DND-41 (cell line): ENCODE measurements at regions not wholly inside any gene's neighbourhood (a gene's known extent, or its start where the extent isn't known, plus 50 kb on each side); places are given as distances from the start of the nearest gene placed in this dataset.
"Not testable (repeated sequence)": the region's sequence is repeated elsewhere in the genome, so short reads cannot be mapped to it uniquely, and the experiment has no call there.

Experiments used
- ATAC-seq: fragments of 200-7000 bp; cut with Tn5 transposase; 3 replicates; pipeline ENCODE4 v1.9.1; 2021; ENCODE audit warnings: low read depth; ENCODE audit not compliant: insufficient read depth
- DNase-seq: peaks from one replicate; pipeline ENCODE4 v3.0.0-alpha.2; 2020
- H2AFZ ChIP-seq: 2 replicates; pipeline ENCODE4 v1.6.0; 2012; ENCODE audit warnings: low read depth, low read length
- H3K27ac ChIP-seq: 2 replicates; pipeline ENCODE4 v1.5.1; 2012; ENCODE audit warnings: low read length, inconsistent platforms
- H3K27me3 ChIP-seq: fragments of 200-600 bp; sonication (generic); 2 replicates; pipeline ENCODE4 v1.6.0; 2012; ENCODE audit warnings: low read length, mild to moderate bottlenecking, inconsistent platforms; ENCODE audit not compliant: insufficient read depth, poor library complexity
- H3K36me3 ChIP-seq: 2 replicates; pipeline ENCODE4 v1.5.1; 2012; ENCODE audit warnings: low read length, inconsistent platforms; ENCODE audit not compliant: insufficient read depth
- H3K4me1 ChIP-seq: 2 replicates; pipeline ENCODE4 v1.5.1; 2012; ENCODE audit warnings: mild to moderate bottlenecking, low read length; ENCODE audit not compliant: insufficient read depth
- H3K4me2 ChIP-seq: 2 replicates; pipeline ENCODE4 v1.6.0; 2012; ENCODE audit warnings: mild to moderate bottlenecking, moderate library complexity, low read length, inconsistent platforms; ENCODE audit not compliant: insufficient read depth
- H3K4me3 ChIP-seq, 2 experiments: fragments of 200-600 bp in 1 of 2; shearing (Covaris generic) in 1 of 2; 2 replicates each; pipeline ENCODE4 v1.5.1; 2012 to 2016; ENCODE audit warnings: inconsistent platforms in 2 of 2, low read length in 2 of 2, mild to moderate bottlenecking in 2 of 2, low read depth in 1 of 2, moderate library complexity in 1 of 2
- H3K79me2 ChIP-seq: 2 replicates; pipeline ENCODE4 v1.6.0; 2012; ENCODE audit warnings: low read length, inconsistent platforms; ENCODE audit not compliant: insufficient read depth
- H3K9ac ChIP-seq: 2 replicates; pipeline ENCODE4 v1.6.0; 2012; ENCODE audit warnings: low read depth, mild to moderate bottlenecking, inconsistent platforms, low read length, moderate library complexity
- H3K9me3 ChIP-seq: 2 replicates; pipeline ENCODE4 v1.5.1; 2012; ENCODE audit warnings: low read length, moderate library complexity, mild to moderate bottlenecking, inconsistent platforms; ENCODE audit not compliant: insufficient read depth, severe bottlenecking
- H4K20me1 ChIP-seq: 2 replicates; pipeline ENCODE4 v1.6.0; 2012; ENCODE audit warnings: low read length; ENCODE audit not compliant: insufficient read depth
- CTCF ChIP-seq: IDR thresholded peaks from 2 replicates; pipeline ENCODE4 v1.5.1; 2012; ENCODE audit warnings: borderline replicate concordance, low read length, moderate library complexity, mild to moderate bottlenecking; ENCODE audit not compliant: poor library complexity, severe bottlenecking; ENCODE audit errors: extremely low read depth
- EZH2 ChIP-seq: IDR thresholded peaks from 3 replicates; pipeline ENCODE4 v1.6.1; 2012; ENCODE audit warnings: borderline replicate concordance, low read depth, mild to moderate bottlenecking, moderate library complexity, low read length, inconsistent platforms; ENCODE audit not compliant: severe bottlenecking

- ATAC-seq (no peak), DNase-seq (no peak)
- H3K79me2 ChIP-seq = no peaks in the 10 kb centered on the region
- no peak overlapping the region for H2AFZ ChIP-seq
- no peaks in the 10 kb centered on the region for H3K36me3 ChIP-seq
- no peak overlapping the region for H3K9ac ChIP-seq
- TF ChIP-seq CTCF = no peak
- no peak for TF ChIP-seq EZH2
- no peak overlapping the region for H3K4me2 ChIP-seq
- no peak overlapping the region for H3K4me3 ChIP-seq
- no peaks in the 10 kb centered on the region for H4K20me1 ChIP-seq
- H3K27me3 ChIP-seq = no peaks in the 10 kb centered on the region
- no peak overlapping the region for H3K27ac ChIP-seq
- no peaks in the 10 kb centered on the region for H3K9me3 ChIP-seq
- H3K4me1 ChIP-seq = no peaks in the 10 kb centered on the region
These were observed 917.6 kb downstream of the TLE1 start for GRCh38 chr9:80771555-80772347.

- Histone ChIP-seq H3K36me3 (no peaks in the 10 kb centered on the region), H3K9me3 (no peaks in the 10 kb centered on the region), H3K4me1 (no peaks in the 10 kb centered on the region), H4K20me1 (no peaks in the 10 kb centered on the region), H3K9ac (no peak overlapping the region), H2AFZ (no peak overlapping the region), H3K4me2 (no peak overlapping the region), H3K79me2 (no peaks in the 10 kb centered on the region), H3K4me3 (no peak overlapping the region), H3K27ac (no peak overlapping the region), H3K27me3 (no peaks in the 10 kb centered on the region)
- TF ChIP-seq CTCF (no peak), EZH2 (no peak)
- ATAC-seq = no peak
- no peak for DNase-seq
These were observed 925.8 kb downstream of the TLE1 start for GRCh38 chr9:80763536-80763935.

- Histone ChIP-seq H3K27ac (no peak overlapping the region), H3K4me2 (no peak overlapping the region), H3K9me3 (no peaks in the 10 kb centered on the region), H2AFZ (no peak overlapping the region), H3K4me1 (no peaks in the 10 kb centered on the region), H3K79me2 (no peaks in the 10 kb centered on the region), H3K27me3 (no peaks in the 10 kb centered on the region), H4K20me1 (no peaks in the 10 kb centered on the region), H3K9ac (no peak overlapping the region), H3K4me3 (no peak overlapping the region), H3K36me3 (no peaks in the 10 kb centered on the region)
- TF ChIP-seq CTCF (no peak), EZH2 (no peak)
- peak; percentile 9; the same call in 1 of the 3 replicates for ATAC-seq
- DNase-seq = no peak
These were observed 933.8 kb downstream of the TLE1 start for GRCh38 chr9:80755586-80755985.

- H3K4me3 ChIP-seq, H3K27me3 ChIP-seq, H3K27ac ChIP-seq, H3K79me2 ChIP-seq, H3K4me1 ChIP-seq, H2AFZ ChIP-seq, DNase-seq, H4K20me1 ChIP-seq, H3K36me3 ChIP-seq, H3K9me3 ChIP-seq, H3K4me2 ChIP-seq, ATAC-seq, H3K9ac ChIP-seq: not testable (repeated sequence)
These were observed 942.3 kb downstream of the TLE1 start for GRCh38 chr9:80747056-80747455.
